Stimulated activated effector memory CD8-positive, alpha-beta T cell treated with anti-CD3 and anti-CD28 coated beads, Interleukin-12 subunit alpha, Interleukin-12 subunit beta, amount 100 ng/mL, for 72 hours (primary cell): ENCODE measurements at regions not wholly inside any gene's neighbourhood (a gene's known extent, or its start where the extent isn't known, plus 50 kb on each side); places are given as distances from the start of the nearest gene placed in this dataset.
"Not testable (repeated sequence)": the region's sequence is repeated elsewhere in the genome, so short reads cannot be mapped to it uniquely, and the experiment has no call there.

Experiments used
- ATAC-seq: fragments of 150-1000 bp; cut with Tn5 transposase; 2 replicates; pipeline ENCODE4 v1.10.0; 2021
- DNase-seq, 2 donors: peaks; one replicate each; pipeline ENCODE4 v3.0.0; 2021 to 2022; ENCODE audit warnings: low spot score in 2 of 2
- H3K27ac Mint-ChIP-seq: one replicate; pipeline ENCODE4 v1.8.0; 2022; ENCODE audit warnings: mild to moderate bottlenecking, mixed read lengths
- H3K36me3 Mint-ChIP-seq: one replicate; pipeline ENCODE4 v1.8.0; 2022; ENCODE audit warnings: mild to moderate bottlenecking, mixed read lengths
- H3K4me1 Mint-ChIP-seq: one replicate; pipeline ENCODE4 v1.8.0; 2022; ENCODE audit warnings: mixed read lengths
- H3K4me3 Mint-ChIP-seq: one replicate; pipeline ENCODE4 v1.8.0; 2022; ENCODE audit warnings: mild to moderate bottlenecking, mixed read lengths
- H3K9me3 Mint-ChIP-seq: one replicate; pipeline ENCODE4 v1.8.0; 2022; ENCODE audit warnings: mixed read lengths

DNA sequence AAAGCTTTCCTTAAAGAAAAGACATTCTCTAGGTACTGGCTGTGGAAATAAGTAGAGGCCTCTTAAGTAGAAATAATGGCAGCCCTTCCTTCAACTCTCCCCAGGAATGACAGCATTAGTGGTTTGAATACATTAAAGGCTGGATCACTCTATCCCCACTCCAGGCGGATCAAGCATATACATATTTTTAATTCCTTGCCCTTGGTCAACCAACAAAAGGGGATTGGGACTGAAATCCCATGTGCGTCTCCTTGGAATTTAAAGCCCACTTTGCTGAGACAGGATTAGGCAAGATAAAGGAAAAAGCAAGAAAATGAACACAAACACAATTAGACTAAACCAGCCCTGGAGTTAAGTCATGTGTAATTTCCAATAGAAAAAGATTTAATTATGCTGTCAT lies 391.3 kb downstream of the PPP1R2C start:
- no peaks in the 10 kb centered on the region for H3K9me3 Mint-ChIP-seq
- peaks cover 14% of the 10 kb centered on the region for H3K4me1 Mint-ChIP-seq
- no peak overlapping the region for H3K27ac Mint-ChIP-seq
- DNase-seq, result no peak
- H3K36me3 Mint-ChIP-seq, result no peaks in the 10 kb centered on the region
- ATAC-seq, result no peak
- H3K4me3 Mint-ChIP-seq, result no peak overlapping the region

DNA sequence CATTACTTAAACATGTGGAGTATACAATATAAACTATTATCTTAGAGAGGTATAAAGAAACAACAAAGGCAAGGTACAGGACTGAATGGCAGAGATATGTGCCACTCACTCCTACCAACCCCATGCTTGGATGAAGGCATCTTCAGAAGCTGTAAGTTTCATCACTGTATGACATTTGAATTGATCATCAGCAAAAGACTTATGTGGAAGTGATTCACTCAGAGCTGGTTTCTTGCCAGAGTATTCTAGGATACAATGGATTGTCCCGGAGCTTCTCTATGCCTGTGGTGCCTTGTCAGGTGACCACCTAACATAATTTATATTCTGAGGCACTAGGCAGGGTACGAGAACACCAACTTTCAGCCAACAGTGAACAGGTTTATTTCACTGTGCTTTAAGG lies 392.2 kb downstream of the PPP1R2C start:
- Mint-ChIP-seq H3K27ac (no peak overlapping the region), H3K4me3 (no peak overlapping the region), H3K9me3 (no peaks in the 10 kb centered on the region), H3K36me3 (no peaks in the 10 kb centered on the region), H3K4me1 (peaks cover 14% of the 10 kb centered on the region)
- DNase-seq (no peak), ATAC-seq (no peak)

DNA sequence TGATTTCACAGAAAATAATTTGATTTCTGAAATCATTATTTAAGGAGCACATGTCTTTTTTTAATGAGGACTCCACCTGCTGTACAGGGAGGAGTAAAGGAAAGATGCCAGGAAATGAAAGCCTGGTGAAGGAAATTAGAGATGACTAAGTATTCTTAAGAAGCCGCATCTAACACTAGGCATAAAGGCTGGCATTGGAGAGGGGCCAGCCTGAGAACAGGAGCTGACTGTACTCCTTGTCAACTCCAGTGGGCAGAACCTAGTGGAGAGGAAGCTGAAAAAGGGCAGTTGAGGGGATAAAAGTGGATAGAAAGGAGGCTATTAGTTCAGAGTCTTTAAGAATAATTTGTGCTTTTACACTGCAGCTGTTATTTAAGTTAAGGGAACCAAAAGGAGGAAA lies 393.0 kb downstream of the PPP1R2C start:
- H3K27ac Mint-ChIP-seq, result no peak overlapping the region
- peaks cover 14% of the 10 kb centered on the region for H3K4me1 Mint-ChIP-seq
- H3K4me3 Mint-ChIP-seq, result no peak overlapping the region
- no peak for DNase-seq
- ATAC-seq, result no peak
- no peaks in the 10 kb centered on the region for H3K36me3 Mint-ChIP-seq
- H3K9me3 Mint-ChIP-seq, result no peaks in the 10 kb centered on the region

DNA sequence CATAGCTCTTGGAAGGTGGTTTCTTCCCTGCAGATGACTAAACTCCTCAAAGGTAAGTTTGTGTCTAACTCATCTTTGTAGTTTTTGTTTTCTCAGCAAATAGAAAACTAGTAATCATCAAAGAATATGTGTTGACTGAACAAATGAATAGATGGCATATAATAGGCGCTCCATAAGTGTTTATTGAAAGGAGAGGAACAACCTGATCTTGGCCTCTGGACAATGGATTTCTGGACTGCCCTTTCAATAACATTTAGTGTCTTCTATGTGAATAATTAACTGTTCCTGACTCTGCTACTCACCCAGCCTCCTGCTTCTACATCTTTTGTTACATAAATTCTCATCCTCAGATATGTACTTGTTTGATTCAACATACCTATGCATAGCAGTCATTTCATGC lies 399.1 kb downstream of the PPP1R2C start:
- ATAC-seq (no peak), DNase-seq (no peak)
- no peak overlapping the region for H3K4me3 Mint-ChIP-seq
- no peaks in the 10 kb centered on the region for H3K36me3 Mint-ChIP-seq
- no peaks in the 10 kb centered on the region for H3K4me1 Mint-ChIP-seq
- H3K9me3 Mint-ChIP-seq, result no peaks in the 10 kb centered on the region
- no peak overlapping the region for H3K27ac Mint-ChIP-seq

DNA sequence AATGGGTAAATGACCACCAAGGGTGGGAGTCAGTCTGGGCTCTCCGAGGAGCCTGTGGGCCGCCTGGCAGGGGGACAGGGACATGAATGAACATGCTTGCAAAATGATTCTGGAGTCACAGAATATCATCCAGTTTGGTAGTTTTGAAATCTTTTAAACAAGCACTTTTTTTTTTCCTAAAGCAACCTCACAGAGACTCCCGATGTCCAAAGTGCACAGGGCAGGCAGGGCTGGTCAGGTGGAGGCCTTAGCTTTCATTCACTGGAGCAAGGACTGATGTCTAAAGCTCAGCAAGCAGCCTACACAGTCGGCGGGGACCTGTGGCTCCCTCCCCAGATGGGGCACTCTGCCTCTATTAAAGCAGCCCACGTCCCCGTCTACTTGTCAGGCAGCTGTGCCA lies 402.9 kb downstream of the PPP1R2C start:
- no peak overlapping the region for H3K4me3 Mint-ChIP-seq
- H3K4me1 Mint-ChIP-seq, result peaks cover 6% of the 10 kb centered on the region
- ATAC-seq (no peak), DNase-seq (no peak)
- H3K27ac Mint-ChIP-seq, result no peak overlapping the region
- no peaks in the 10 kb centered on the region for H3K36me3 Mint-ChIP-seq
- no peaks in the 10 kb centered on the region for H3K9me3 Mint-ChIP-seq

DNA sequence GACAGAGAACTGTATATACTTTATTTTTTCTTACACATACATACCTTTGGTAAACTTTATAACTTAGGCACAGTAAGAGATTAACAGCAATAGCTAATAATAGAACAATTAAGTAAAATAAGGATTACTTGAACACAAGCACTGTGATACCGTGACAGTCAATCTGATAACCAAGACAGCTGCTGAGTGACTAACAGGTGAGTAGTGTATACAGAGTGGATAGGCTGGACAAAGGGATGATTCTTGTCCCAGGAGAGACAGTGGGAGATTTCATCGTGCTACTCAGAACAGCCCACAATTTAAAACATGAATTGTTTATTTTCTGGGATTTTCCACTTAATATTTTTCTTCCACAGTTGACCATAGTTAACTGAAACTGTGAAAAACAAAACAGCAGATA lies 411.8 kb downstream of the PPP1R2C start:
- Mint-ChIP-seq H3K4me3 (no peak overlapping the region), H3K27ac (no peak overlapping the region), H3K36me3 (no peaks in the 10 kb centered on the region), H3K9me3 (no peaks in the 10 kb centered on the region), H3K4me1 (peaks cover 6% of the 10 kb centered on the region)
- DNase-seq (no peak), ATAC-seq (no peak)

DNA sequence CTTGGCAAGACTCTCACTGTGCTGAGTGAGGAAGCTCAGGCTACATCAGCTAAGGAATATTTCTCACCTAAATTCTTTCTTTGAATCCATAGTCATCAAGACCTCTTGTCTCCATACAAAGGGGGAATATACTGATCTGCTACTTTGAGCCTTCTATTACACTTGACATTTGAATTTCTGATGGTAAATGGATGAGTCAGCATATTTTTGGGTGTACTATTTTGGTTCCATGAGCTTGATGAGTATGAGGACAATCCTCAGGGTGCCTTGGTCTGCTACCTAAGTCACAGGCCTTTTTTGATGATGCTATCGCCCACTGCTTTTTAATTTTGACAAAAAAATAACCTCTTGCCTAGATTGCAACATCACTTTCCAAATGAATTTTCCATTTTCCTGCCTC lies 415.7 kb downstream of the PPP1R2C start:
- H3K4me3 Mint-ChIP-seq, result no peak overlapping the region
- no peak overlapping the region for H3K27ac Mint-ChIP-seq
- ATAC-seq, result no peak
- H3K4me1 Mint-ChIP-seq, result no peaks in the 10 kb centered on the region
- no peaks in the 10 kb centered on the region for H3K9me3 Mint-ChIP-seq
- no peaks in the 10 kb centered on the region for H3K36me3 Mint-ChIP-seq
- DNase-seq, result no peak

DNA sequence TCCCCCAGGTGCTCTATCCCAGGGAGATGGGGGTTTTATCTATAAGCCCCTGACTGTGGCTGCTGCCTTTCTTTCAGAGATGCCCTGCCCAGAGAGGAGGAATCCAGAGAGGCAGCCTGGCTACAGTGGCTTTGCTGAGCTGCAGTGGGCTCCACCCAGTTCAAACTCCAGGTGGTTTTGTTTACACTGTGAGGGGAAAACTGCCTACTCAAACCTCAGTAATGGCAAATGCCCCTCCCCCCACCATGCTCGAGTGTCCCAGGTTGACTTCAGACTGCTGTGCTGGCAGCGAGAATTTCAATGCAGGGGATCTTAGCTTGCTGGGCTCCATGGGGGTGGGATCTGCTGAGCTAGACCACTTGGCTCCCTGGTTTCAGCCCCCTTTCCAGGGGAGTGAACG lies 419.6 kb upstream of the CASK start:
- not testable (repeated sequence) for H3K36me3 Mint-ChIP-seq

More for the DNA sequence above, 419.6 kb upstream of the CASK start:
- DNase-seq, H3K4me3 Mint-ChIP-seq, H3K27ac Mint-ChIP-seq, ATAC-seq, H3K9me3 Mint-ChIP-seq, H3K4me1 Mint-ChIP-seq: not testable (repeated sequence)
